GM23338 (cell line): ENCODE measurements at regions not wholly inside any gene's neighbourhood (a gene's known extent, or its start where the extent isn't known, plus 50 kb on each side); places are given as distances from the start of the nearest gene placed in this dataset.

Experiments
- ATAC-seq: fragments of 200-7000 bp; cut with Tn5 transposase; 3 replicates; pipeline ENCODE4 v1.9.1; 2020
- DNase-seq: peaks from one replicate; pipeline ENCODE4 v3.0.0-alpha.2; 2015; ENCODE audit warnings: low spot score
- H2AFZ ChIP-seq: fragments of 200-600 bp; sonication (generic); 2 replicates; pipeline ENCODE4 v1.8.0; 2016; ENCODE audit warnings: antibody characterized with exemption, mild to moderate bottlenecking, moderate library complexity
- H3F3A ChIP-seq: fragments of 200-600 bp; sonication (generic); replicated peaks from 2 replicates; pipeline ENCODE4 v1.8.0; 2017; ENCODE audit warnings: antibody characterized with exemption, mixed run types, low read depth
- H3K27ac ChIP-seq: fragments of 200-600 bp; sonication (generic); 2 replicates; pipeline ENCODE4 v1.6.1; 2016; ENCODE audit warnings: low read depth
- H3K27me3 ChIP-seq: fragments of 200-600 bp; sonication (generic); 2 replicates; pipeline ENCODE4 v1.8.0; 2016; ENCODE audit warnings: mild to moderate bottlenecking, mixed run types, moderate library complexity; ENCODE audit not compliant: insufficient read depth
- H3K36me3 ChIP-seq: fragments of 200-600 bp; sonication (generic); 2 replicates; pipeline ENCODE4 v1.8.0; 2016; ENCODE audit warnings: mild to moderate bottlenecking; ENCODE audit not compliant: insufficient read depth
- H3K4me1 ChIP-seq: fragments of 200-600 bp; sonication (generic); 2 replicates; pipeline ENCODE4 v1.8.0; 2016; ENCODE audit warnings: mild to moderate bottlenecking, moderate library complexity; ENCODE audit not compliant: insufficient read depth
- H3K4me2 ChIP-seq: fragments of 200-600 bp; sonication (generic); 2 replicates; pipeline ENCODE4 v1.7.1; 2017; ENCODE audit warnings: mixed run types
- H3K4me3 ChIP-seq: fragments of 200-600 bp; sonication (generic); 2 replicates; pipeline ENCODE4 v1.6.1; 2016; ENCODE audit warnings: mixed run types
- H3K79me2 ChIP-seq: fragments of 200-600 bp; sonication (generic); replicated peaks from 2 replicates; pipeline ENCODE4 v1.8.0; 2017; ENCODE audit warnings: mild to moderate bottlenecking; ENCODE audit not compliant: insufficient read depth
- H3K9me2 ChIP-seq: fragments of 200-600 bp; sonication (generic); 2 replicates; pipeline ENCODE4 v1.8.0; 2017; ENCODE audit not compliant: insufficient read depth
- H4K20me1 ChIP-seq: fragments of 200-600 bp; sonication (generic); replicated peaks from 2 replicates; pipeline ENCODE4 v1.8.0; 2017; ENCODE audit warnings: mild to moderate bottlenecking; ENCODE audit not compliant: insufficient read depth
- H3K27ac Mint-ChIP-seq: 2 replicates; pipeline ENCODE4 v1.8.0; 2020; ENCODE audit warnings: inconsistent platforms, mild to moderate bottlenecking, moderate library complexity, mixed read lengths
- H3K27me3 Mint-ChIP-seq: 3 replicates; pipeline ENCODE4 v1.8.0; 2022; ENCODE audit warnings: low read depth, mild to moderate bottlenecking, moderate library complexity, mixed read lengths, inconsistent platforms; ENCODE audit not compliant: insufficient read depth, poor library complexity
- H3K36me3 Mint-ChIP-seq: 3 replicates; pipeline ENCODE4 v1.8.0; 2021; ENCODE audit warnings: low read depth, mild to moderate bottlenecking, inconsistent platforms, moderate library complexity, mixed read lengths
- H3K4me1 Mint-ChIP-seq: 3 replicates; pipeline ENCODE4 v1.8.0; 2020; ENCODE audit warnings: mild to moderate bottlenecking, inconsistent platforms, mixed read lengths
- H3K4me3 Mint-ChIP-seq: 3 replicates; pipeline ENCODE4 v1.8.0; 2021; ENCODE audit warnings: moderate library complexity, mild to moderate bottlenecking, inconsistent platforms, mixed read lengths
- H3K9me3 Mint-ChIP-seq: 3 replicates; pipeline ENCODE4 v1.8.0; 2020; ENCODE audit warnings: moderate library complexity, mild to moderate bottlenecking, inconsistent platforms, mixed read lengths
- CREB1 ChIP-seq: fragments of 250-450 bp; sonication (Bioruptor Pico); IDR thresholded peaks from 2 replicates; pipeline ENCODE4 v1.5.0; 2020; ENCODE audit warnings: low read depth, mild to moderate bottlenecking, moderate library complexity
- CTCF ChIP-seq, 2 experiments: fragments of 200-600 bp in 1 of 2; sonication (generic) in 1 of 2; conservative IDR thresholded peaks; 2 replicates each; pipeline versions ENCODE4 v1.5.1 to v1.6.1; 2016 to 2017; ENCODE audit warnings: antibody characterized with exemption in 2 of 2, low read depth in 2 of 2, mild to moderate bottlenecking in 2 of 2, moderate library complexity in 1 of 2
- ETS1 ChIP-seq: IDR thresholded peaks from 2 replicates; pipeline ENCODE4 v1.6.1; 2016; ENCODE audit warnings: antibody characterized with exemption
- EZH2 ChIP-seq: fragments of 200-600 bp; sonication (generic); IDR thresholded peaks from one replicate; pipeline ENCODE4 v1.8.0; 2017; ENCODE audit warnings: antibody characterized with exemption, mild to moderate bottlenecking, low read depth; ENCODE audit not compliant: unreplicated experiment
- EZH2phosphoT487 ChIP-seq: fragments of 200-600 bp; sonication (generic); IDR thresholded peaks from one replicate; pipeline ENCODE4 v1.8.1; 2018; ENCODE audit warnings: antibody characterized with exemption; ENCODE audit not compliant: unreplicated experiment
- JUNB ChIP-seq: IDR thresholded peaks from one replicate; pipeline ENCODE4 v1.6.1; 2016; ENCODE audit warnings: antibody characterized with exemption; ENCODE audit not compliant: unreplicated experiment
- NANOG ChIP-seq: IDR thresholded peaks from 2 replicates; pipeline ENCODE4 v1.6.1; 2016; ENCODE audit warnings: antibody characterized with exemption, borderline replicate concordance
- POLR2AphosphoS5 ChIP-seq: IDR thresholded peaks from 2 replicates; pipeline ENCODE4 v1.6.1; 2016; ENCODE audit warnings: antibody characterized with exemption, low read depth
- REST ChIP-seq: IDR thresholded peaks from one replicate; pipeline ENCODE4 v1.6.1; 2018; ENCODE audit warnings: antibody characterized with exemption; ENCODE audit not compliant: unreplicated experiment
- STAT1 ChIP-seq: IDR thresholded peaks from one replicate; pipeline ENCODE4 v1.6.1; 2016; ENCODE audit warnings: antibody characterized with exemption; ENCODE audit not compliant: unreplicated experiment
- ZNF114 ChIP-seq: fragments of 250-450 bp; sonication (Bioruptor Pico); IDR thresholded peaks from 2 replicates; pipeline ENCODE4 v1.5.0; 2020; ENCODE audit warnings: mild to moderate bottlenecking, moderate library complexity
- ZNF331 ChIP-seq: fragments of 250-450 bp; sonication (Bioruptor Pico); IDR thresholded peaks from 2 replicates; pipeline ENCODE4 v1.5.0; 2020; ENCODE audit warnings: low read depth, mild to moderate bottlenecking, moderate library complexity
- ZNF462 ChIP-seq: fragments of 250-450 bp; sonication (Bioruptor Pico); IDR thresholded peaks from 2 replicates; pipeline ENCODE4 v1.5.0; 2020; ENCODE audit warnings: mild to moderate bottlenecking, moderate library complexity

- Mint-ChIP-seq H3K27me3 (no peaks in the 10 kb centered on the region), H3K4me3 (no peak overlapping the region), H3K27ac (no peak overlapping the region), H3K4me1 (no peaks in the 10 kb centered on the region), H3K36me3 (peaks cover 5% of the 10 kb centered on the region; the same call in 1 of the 3 replicates), H3K9me3 (peaks cover 72% of the 10 kb centered on the region)
- no peak for TF ChIP-seq ETS1
- TF ChIP-seq ZNF331 (CRISPR knock-in tag): no peak
- no peak for TF ChIP-seq JUNB
- TF ChIP-seq CTCF (conservative IDR thresholded peaks at IDR 0.05; ENCODE audit: low read depth in 2 of 2): no peak
- TF ChIP-seq STAT1: no peak
- no peak for TF ChIP-seq EZH2
- no peak for TF ChIP-seq REST
- no peak for TF ChIP-seq POLR2AphosphoS5
- no peak for TF ChIP-seq NANOG
- no peak for TF ChIP-seq CREB1
- TF ChIP-seq ZNF114: no peak
- no peak for TF ChIP-seq EZH2phosphoT487
- TF ChIP-seq ZNF462 (CRISPR knock-in tag): no peak
- H3K27me3 ChIP-seq: no peaks in the 10 kb centered on the region
- H3K9me2 ChIP-seq: no peaks in the 10 kb centered on the region
- DNase-seq (no peak), ATAC-seq (no peak)
- H3K79me2 ChIP-seq: no peaks in the 10 kb centered on the region
- no peaks in the 10 kb centered on the region for H3F3A ChIP-seq
- no peak overlapping the region for H3K4me2 ChIP-seq
- H4K20me1 ChIP-seq: no peaks in the 10 kb centered on the region
- no peaks in the 10 kb centered on the region for H3K36me3 ChIP-seq
- no peak overlapping the region for H2AFZ ChIP-seq
- no peak overlapping the region for H3K4me3 ChIP-seq
- no peaks in the 10 kb centered on the region for H3K4me1 ChIP-seq
- H3K27ac ChIP-seq: no peak overlapping the region
These were observed 177.6 kb upstream of the SETMAR start for GRCh38 chr3:4125576-4125975.
